H9 (cell line): ENCODE measurements at regions not wholly inside any gene's neighbourhood (a gene's known extent, or its start where the extent isn't known, plus 50 kb on each side); places are given as distances from the start of the nearest gene placed in this dataset.
"Not testable (repeated sequence)": the region's sequence is repeated elsewhere in the genome, so short reads cannot be mapped to it uniquely, and the experiment has no call there.

Experiments used
- DNase-seq: peaks from one replicate; pipeline ENCODE4 v3.0.0-alpha.2; 2017
- H2AFZ ChIP-seq: one replicate; pipeline ENCODE4 v1.6.1; 2013; ENCODE audit warnings: mild to moderate bottlenecking, low read length, control low read depth, moderate library complexity
- H2AK5ac ChIP-seq: 2 replicates; pipeline ENCODE4 v1.6.1; 2013; ENCODE audit warnings: low read length, control low read depth, mixed read lengths; ENCODE audit not compliant: insufficient read length
- H2BK120ac ChIP-seq: one replicate; pipeline ENCODE4 v1.6.1; 2013; ENCODE audit warnings: low read depth, mild to moderate bottlenecking, low read length, control low read depth, inconsistent platforms; ENCODE audit not compliant: poor library complexity, severe bottlenecking
- H2BK12ac ChIP-seq: 2 replicates; pipeline ENCODE4 v1.6.1; 2013; ENCODE audit warnings: low read length, control low read depth, mixed read lengths, low read depth; ENCODE audit not compliant: insufficient read length
- H2BK15ac ChIP-seq: 2 replicates; pipeline ENCODE4 v1.6.1; 2013; ENCODE audit warnings: low read depth, low read length, control low read depth
- H2BK20ac ChIP-seq: one replicate; pipeline ENCODE4 v1.6.1; 2013; ENCODE audit warnings: low read depth, mild to moderate bottlenecking, low read length, control low read depth, inconsistent platforms; ENCODE audit not compliant: poor library complexity, severe bottlenecking
- H2BK5ac ChIP-seq: 2 replicates; pipeline ENCODE4 v1.6.1; 2013; ENCODE audit warnings: low read length, control low read depth, mixed read lengths; ENCODE audit not compliant: insufficient read length
- H3K14ac ChIP-seq: 2 replicates; pipeline ENCODE4 v1.6.1; 2013; ENCODE audit warnings: low read length, control low read depth; ENCODE audit not compliant: insufficient read depth
- H3K18ac ChIP-seq: 2 replicates; pipeline ENCODE4 v1.6.1; 2013; ENCODE audit warnings: low read depth, mild to moderate bottlenecking, mixed read lengths, low read length, control low read depth; ENCODE audit not compliant: insufficient read length
- H3K23ac ChIP-seq: 2 replicates; pipeline ENCODE4 v1.6.1; 2013; ENCODE audit warnings: low read length, control low read depth, mixed read lengths, low read depth; ENCODE audit not compliant: insufficient read length
- H3K23me2 ChIP-seq: 2 replicates; pipeline ENCODE4 v1.6.1; 2013; ENCODE audit warnings: low read depth, mild to moderate bottlenecking, mixed read lengths, low read length, control low read depth; ENCODE audit not compliant: insufficient read length, poor library complexity, severe bottlenecking
- H3K27ac ChIP-seq: 2 replicates; pipeline ENCODE4 v1.5.1; 2013; ENCODE audit warnings: low read length, control low read depth, mixed read lengths, low read depth; ENCODE audit not compliant: insufficient read length
- H3K27me3 ChIP-seq: 2 replicates; pipeline ENCODE4 v1.6.1; 2013; ENCODE audit warnings: low read length, control low read depth, inconsistent platforms; ENCODE audit not compliant: insufficient read depth
- H3K4ac ChIP-seq: 2 replicates; pipeline ENCODE4 v1.6.1; 2013; ENCODE audit warnings: low read depth, mild to moderate bottlenecking, control low read depth, inconsistent platforms, low read length, moderate library complexity
- H3K4me1 ChIP-seq: 2 replicates; pipeline ENCODE4 v1.6.1; 2013; ENCODE audit warnings: low read length, control low read depth, inconsistent platforms; ENCODE audit not compliant: insufficient read depth
- H3K4me2 ChIP-seq: 2 replicates; pipeline ENCODE4 v1.6.1; 2013; ENCODE audit warnings: low read length, control low read depth, mixed read lengths; ENCODE audit not compliant: insufficient read length, insufficient read depth
- H3K56ac ChIP-seq: 2 replicates; pipeline ENCODE4 v1.6.1; 2013; ENCODE audit warnings: low read depth, mild to moderate bottlenecking, mixed read lengths, low read length, control low read depth; ENCODE audit not compliant: insufficient read length
- H3K79me1 ChIP-seq: 2 replicates; pipeline ENCODE4 v1.6.1; 2013; ENCODE audit warnings: low read depth, mild to moderate bottlenecking, moderate library complexity, low read length, control low read depth, inconsistent platforms; ENCODE audit not compliant: insufficient read depth, poor library complexity, severe bottlenecking
- H3K79me2 ChIP-seq: 2 replicates; pipeline ENCODE4 v1.6.1; 2013; ENCODE audit warnings: low read length, control low read depth, inconsistent platforms; ENCODE audit not compliant: insufficient read depth
- H3K9ac ChIP-seq: 2 replicates; pipeline ENCODE4 v1.6.1; 2013; ENCODE audit warnings: low read length, control low read depth, mixed read lengths; ENCODE audit not compliant: insufficient read length; ENCODE audit errors: extremely low read depth
- H3K9me3 ChIP-seq: one replicate; pipeline ENCODE4 v1.6.1; 2013; ENCODE audit warnings: low read depth, low read length, inconsistent platforms; ENCODE audit not compliant: control insufficient read depth
- H3T11ph ChIP-seq: one replicate; pipeline ENCODE4 v1.6.1; 2013; ENCODE audit warnings: mild to moderate bottlenecking, low read length, control low read depth, inconsistent platforms
- H4K20me1 ChIP-seq: one replicate; pipeline ENCODE4 v1.6.1; 2013; ENCODE audit not compliant: control insufficient read depth, insufficient read length, insufficient read depth
- H4K5ac ChIP-seq: 2 replicates; pipeline ENCODE4 v1.6.1; 2013; ENCODE audit warnings: low read depth, mild to moderate bottlenecking, mixed read lengths, low read length, control low read depth; ENCODE audit not compliant: insufficient read length
- H4K8ac ChIP-seq: replicated peaks from 2 replicates; pipeline ENCODE4 v1.6.1; 2013; ENCODE audit warnings: low read length, control low read depth, mixed read lengths, low read depth; ENCODE audit not compliant: insufficient read length
- H4K91ac ChIP-seq: 2 replicates; pipeline ENCODE4 v1.6.1; 2013; ENCODE audit warnings: low read depth, mild to moderate bottlenecking, moderate library complexity, mixed read lengths, low read length, control low read depth; ENCODE audit not compliant: insufficient read length
- H3K27ac Mint-ChIP-seq, 3 experiments: 2 replicates in 2 of 3; 3 replicates in 1 of 3; pipeline ENCODE4 v1.8.0; 2020 to 2021; ENCODE audit warnings: mixed read lengths in 3 of 3, mild to moderate bottlenecking in 1 of 3, moderate library complexity in 1 of 3
- H3K27me3 Mint-ChIP-seq: 2 replicates; pipeline ENCODE4 v1.8.0; 2021; ENCODE audit warnings: low read depth, mild to moderate bottlenecking, moderate library complexity, mixed read lengths
- H3K36me3 Mint-ChIP-seq, 3 experiments: 2 replicates in 2 of 3; 3 replicates in 1 of 3; pipeline ENCODE4 v1.8.0; 2020 to 2021; ENCODE audit warnings: low read depth in 3 of 3, mixed read lengths in 3 of 3; ENCODE audit not compliant: insufficient read depth in 1 of 3
- H3K4me1 Mint-ChIP-seq, 2 experiments: 2 replicates each; pipeline ENCODE4 v1.8.0; 2020; ENCODE audit warnings: mixed read lengths in 2 of 2
- H3K4me3 Mint-ChIP-seq, 2 experiments: 2 replicates in 1 of 2; 3 replicates in 1 of 2; pipeline ENCODE4 v1.8.0; 2020 to 2021; ENCODE audit warnings: mild to moderate bottlenecking in 2 of 2, mixed read lengths in 2 of 2, moderate library complexity in 1 of 2
- H3K9me3 Mint-ChIP-seq, 2 experiments: 2 replicates in 1 of 2; 3 replicates in 1 of 2; pipeline ENCODE4 v1.8.0; 2020; ENCODE audit warnings: mild to moderate bottlenecking in 2 of 2, mixed read lengths in 2 of 2, moderate library complexity in 1 of 2
- CTCF ChIP-seq: fragments of 200-600 bp; sonication (generic); conservative IDR thresholded peaks from 3 replicates; pipeline ENCODE4 v1.8.0; 2021; ENCODE audit warnings: antibody characterized with exemption, mild to moderate bottlenecking
- WGBS: extraction: QIAGEN DNeasy Blood & Tissue Kit; methylation state at CpG from one replicate; pipeline ENCODE4 v1.1.7; 2013; ENCODE audit warnings: missing lambda C conversion rate, low lambda C conversion rate, mixed read lengths; ENCODE audit not compliant: insufficient read length; ENCODE audit errors: extremely low coverage; 5-methylcytosine and 5-hydroxymethylcytosine counted together

GRCh38 chr13:48819899-48820298 lies 155.8 kb upstream of the FNDC3A start:
- H3K4me2 ChIP-seq, result no peak overlapping the region
- Mint-ChIP-seq H3K4me1 (no peaks in the 10 kb centered on the region), H3K27ac (no peak overlapping the region), H3K27me3 (no peaks in the 10 kb centered on the region), H3K36me3 (no peaks in the 10 kb centered on the region), H3K4me3 (no peak overlapping the region), H3K9me3 (no peaks in the 10 kb centered on the region)
- WGBS, result no CpG with 5 or more reads among the region's 4 CpGs
- H2BK5ac ChIP-seq, result no peak overlapping the region
- no peaks in the 10 kb centered on the region for H3K79me2 ChIP-seq
- no peak overlapping the region for H4K91ac ChIP-seq
- H2BK15ac ChIP-seq, result no peak overlapping the region
- no peak overlapping the region for H2AK5ac ChIP-seq
- H3K9me3 ChIP-seq, result no peaks in the 10 kb centered on the region
- no peak for TF ChIP-seq CTCF
- H4K20me1 ChIP-seq, result no peaks in the 10 kb centered on the region
- no peaks in the 10 kb centered on the region for H3K27me3 ChIP-seq
- no peaks in the 10 kb centered on the region for H3K79me1 ChIP-seq
- H2BK20ac ChIP-seq, result no peak overlapping the region
- no peak overlapping the region for H3K14ac ChIP-seq
- no peak overlapping the region for H4K5ac ChIP-seq
- no peak overlapping the region for H3K9ac ChIP-seq
- H3K4me1 ChIP-seq, result no peaks in the 10 kb centered on the region
- H2AFZ ChIP-seq, result no peak overlapping the region
- H3T11ph ChIP-seq, result no peak overlapping the region
- H3K18ac ChIP-seq, result no peak overlapping the region
- H3K56ac ChIP-seq, result no peak overlapping the region
- H2BK120ac ChIP-seq, result no peak overlapping the region
- H3K4ac ChIP-seq, result no peak overlapping the region
- no peak overlapping the region for H3K27ac ChIP-seq
- no peak overlapping the region for H2BK12ac ChIP-seq
- no peak for DNase-seq
- H3K23ac ChIP-seq, result no peak overlapping the region
- no peaks in the 10 kb centered on the region for H3K23me2 ChIP-seq
- H4K8ac ChIP-seq, result no peak overlapping the region

GRCh38 chr13:48823526-48823925 lies 152.2 kb upstream of the FNDC3A start:
- H2AK5ac ChIP-seq, H4K91ac ChIP-seq, DNase-seq, H3K4me1 Mint-ChIP-seq, H3K4me1 ChIP-seq, H3K27ac Mint-ChIP-seq, H3K56ac ChIP-seq, H4K8ac ChIP-seq, H3K14ac ChIP-seq, H2BK120ac ChIP-seq, H3K27me3 ChIP-seq, H2BK5ac ChIP-seq, H3K4me2 ChIP-seq, H4K20me1 ChIP-seq, H3K9ac ChIP-seq, H2AFZ ChIP-seq, H3K27me3 Mint-ChIP-seq, H3K79me2 ChIP-seq, H3K4me3 Mint-ChIP-seq, H3K23ac ChIP-seq, H3K23me2 ChIP-seq, H3T11ph ChIP-seq, H3K79me1 ChIP-seq, H2BK12ac ChIP-seq, H2BK20ac ChIP-seq, H3K27ac ChIP-seq, H3K4ac ChIP-seq, H4K5ac ChIP-seq, H2BK15ac ChIP-seq, H3K18ac ChIP-seq: not testable (repeated sequence)
- H3K36me3 Mint-ChIP-seq, result peaks cover 9 to 11% (median 10%) of the 10 kb centered on the region in 3 experiments
- no CpG with 5 or more reads among the region's 9 CpGs for WGBS
- H3K9me3 ChIP-seq, result peaks cover 13% of the 10 kb centered on the region
- H3K9me3 Mint-ChIP-seq, result peaks cover 11 to 13% of the 10 kb centered on the region in 2 experiments
